H9 (cell line): ENCODE measurements at regions not wholly inside any gene's neighbourhood (a gene's known extent, or its start where the extent isn't known, plus 50 kb on each side); places are given as distances from the start of the nearest gene placed in this dataset.

ENCODE experiments used
- DNase-seq: peaks from one replicate; pipeline ENCODE4 v3.0.0-alpha.2; 2017
- H2AFZ ChIP-seq: one replicate; pipeline ENCODE4 v1.6.1; 2013; ENCODE audit warnings: mild to moderate bottlenecking, low read length, control low read depth, moderate library complexity
- H2AK5ac ChIP-seq: 2 replicates; pipeline ENCODE4 v1.6.1; 2013; ENCODE audit warnings: low read length, control low read depth, mixed read lengths; ENCODE audit not compliant: insufficient read length
- H2BK120ac ChIP-seq: one replicate; pipeline ENCODE4 v1.6.1; 2013; ENCODE audit warnings: low read depth, mild to moderate bottlenecking, low read length, control low read depth, inconsistent platforms; ENCODE audit not compliant: poor library complexity, severe bottlenecking
- H2BK12ac ChIP-seq: 2 replicates; pipeline ENCODE4 v1.6.1; 2013; ENCODE audit warnings: low read length, control low read depth, mixed read lengths, low read depth; ENCODE audit not compliant: insufficient read length
- H2BK15ac ChIP-seq: 2 replicates; pipeline ENCODE4 v1.6.1; 2013; ENCODE audit warnings: low read depth, low read length, control low read depth
- H2BK20ac ChIP-seq: one replicate; pipeline ENCODE4 v1.6.1; 2013; ENCODE audit warnings: low read depth, mild to moderate bottlenecking, low read length, control low read depth, inconsistent platforms; ENCODE audit not compliant: poor library complexity, severe bottlenecking
- H2BK5ac ChIP-seq: 2 replicates; pipeline ENCODE4 v1.6.1; 2013; ENCODE audit warnings: low read length, control low read depth, mixed read lengths; ENCODE audit not compliant: insufficient read length
- H3K14ac ChIP-seq: 2 replicates; pipeline ENCODE4 v1.6.1; 2013; ENCODE audit warnings: low read length, control low read depth; ENCODE audit not compliant: insufficient read depth
- H3K18ac ChIP-seq: 2 replicates; pipeline ENCODE4 v1.6.1; 2013; ENCODE audit warnings: low read depth, mild to moderate bottlenecking, mixed read lengths, low read length, control low read depth; ENCODE audit not compliant: insufficient read length
- H3K23ac ChIP-seq: 2 replicates; pipeline ENCODE4 v1.6.1; 2013; ENCODE audit warnings: low read length, control low read depth, mixed read lengths, low read depth; ENCODE audit not compliant: insufficient read length
- H3K23me2 ChIP-seq: 2 replicates; pipeline ENCODE4 v1.6.1; 2013; ENCODE audit warnings: low read depth, mild to moderate bottlenecking, mixed read lengths, low read length, control low read depth; ENCODE audit not compliant: insufficient read length, poor library complexity, severe bottlenecking
- H3K27ac ChIP-seq: 2 replicates; pipeline ENCODE4 v1.5.1; 2013; ENCODE audit warnings: low read length, control low read depth, mixed read lengths, low read depth; ENCODE audit not compliant: insufficient read length
- H3K27me3 ChIP-seq: 2 replicates; pipeline ENCODE4 v1.6.1; 2013; ENCODE audit warnings: low read length, control low read depth, inconsistent platforms; ENCODE audit not compliant: insufficient read depth
- H3K4ac ChIP-seq: 2 replicates; pipeline ENCODE4 v1.6.1; 2013; ENCODE audit warnings: low read depth, mild to moderate bottlenecking, control low read depth, inconsistent platforms, low read length, moderate library complexity
- H3K4me1 ChIP-seq: 2 replicates; pipeline ENCODE4 v1.6.1; 2013; ENCODE audit warnings: low read length, control low read depth, inconsistent platforms; ENCODE audit not compliant: insufficient read depth
- H3K4me2 ChIP-seq: 2 replicates; pipeline ENCODE4 v1.6.1; 2013; ENCODE audit warnings: low read length, control low read depth, mixed read lengths; ENCODE audit not compliant: insufficient read length, insufficient read depth
- H3K56ac ChIP-seq: 2 replicates; pipeline ENCODE4 v1.6.1; 2013; ENCODE audit warnings: low read depth, mild to moderate bottlenecking, mixed read lengths, low read length, control low read depth; ENCODE audit not compliant: insufficient read length
- H3K79me1 ChIP-seq: 2 replicates; pipeline ENCODE4 v1.6.1; 2013; ENCODE audit warnings: low read depth, mild to moderate bottlenecking, moderate library complexity, low read length, control low read depth, inconsistent platforms; ENCODE audit not compliant: insufficient read depth, poor library complexity, severe bottlenecking
- H3K79me2 ChIP-seq: 2 replicates; pipeline ENCODE4 v1.6.1; 2013; ENCODE audit warnings: low read length, control low read depth, inconsistent platforms; ENCODE audit not compliant: insufficient read depth
- H3K9ac ChIP-seq: 2 replicates; pipeline ENCODE4 v1.6.1; 2013; ENCODE audit warnings: low read length, control low read depth, mixed read lengths; ENCODE audit not compliant: insufficient read length; ENCODE audit errors: extremely low read depth
- H3K9me3 ChIP-seq: one replicate; pipeline ENCODE4 v1.6.1; 2013; ENCODE audit warnings: low read depth, low read length, inconsistent platforms; ENCODE audit not compliant: control insufficient read depth
- H3T11ph ChIP-seq: one replicate; pipeline ENCODE4 v1.6.1; 2013; ENCODE audit warnings: mild to moderate bottlenecking, low read length, control low read depth, inconsistent platforms
- H4K20me1 ChIP-seq: one replicate; pipeline ENCODE4 v1.6.1; 2013; ENCODE audit not compliant: control insufficient read depth, insufficient read length, insufficient read depth
- H4K5ac ChIP-seq: 2 replicates; pipeline ENCODE4 v1.6.1; 2013; ENCODE audit warnings: low read depth, mild to moderate bottlenecking, mixed read lengths, low read length, control low read depth; ENCODE audit not compliant: insufficient read length
- H4K8ac ChIP-seq: replicated peaks from 2 replicates; pipeline ENCODE4 v1.6.1; 2013; ENCODE audit warnings: low read length, control low read depth, mixed read lengths, low read depth; ENCODE audit not compliant: insufficient read length
- H4K91ac ChIP-seq: 2 replicates; pipeline ENCODE4 v1.6.1; 2013; ENCODE audit warnings: low read depth, mild to moderate bottlenecking, moderate library complexity, mixed read lengths, low read length, control low read depth; ENCODE audit not compliant: insufficient read length
- H3K27ac Mint-ChIP-seq, 3 experiments: 2 replicates in 2 of 3; 3 replicates in 1 of 3; pipeline ENCODE4 v1.8.0; 2020 to 2021; ENCODE audit warnings: mixed read lengths in 3 of 3, mild to moderate bottlenecking in 1 of 3, moderate library complexity in 1 of 3
- H3K27me3 Mint-ChIP-seq: 2 replicates; pipeline ENCODE4 v1.8.0; 2021; ENCODE audit warnings: low read depth, mild to moderate bottlenecking, moderate library complexity, mixed read lengths
- H3K36me3 Mint-ChIP-seq, 3 experiments: 2 replicates in 2 of 3; 3 replicates in 1 of 3; pipeline ENCODE4 v1.8.0; 2020 to 2021; ENCODE audit warnings: low read depth in 3 of 3, mixed read lengths in 3 of 3; ENCODE audit not compliant: insufficient read depth in 1 of 3
- H3K4me1 Mint-ChIP-seq, 2 experiments: 2 replicates each; pipeline ENCODE4 v1.8.0; 2020; ENCODE audit warnings: mixed read lengths in 2 of 2
- H3K4me3 Mint-ChIP-seq, 2 experiments: 2 replicates in 1 of 2; 3 replicates in 1 of 2; pipeline ENCODE4 v1.8.0; 2020 to 2021; ENCODE audit warnings: mild to moderate bottlenecking in 2 of 2, mixed read lengths in 2 of 2, moderate library complexity in 1 of 2
- H3K9me3 Mint-ChIP-seq, 2 experiments: 2 replicates in 1 of 2; 3 replicates in 1 of 2; pipeline ENCODE4 v1.8.0; 2020; ENCODE audit warnings: mild to moderate bottlenecking in 2 of 2, mixed read lengths in 2 of 2, moderate library complexity in 1 of 2
- CTCF ChIP-seq: fragments of 200-600 bp; sonication (generic); conservative IDR thresholded peaks from 3 replicates; pipeline ENCODE4 v1.8.0; 2021; ENCODE audit warnings: antibody characterized with exemption, mild to moderate bottlenecking
- WGBS: extraction: QIAGEN DNeasy Blood & Tissue Kit; methylation state at CpG from one replicate; pipeline ENCODE4 v1.1.7; 2013; ENCODE audit warnings: missing lambda C conversion rate, low lambda C conversion rate, mixed read lengths; ENCODE audit not compliant: insufficient read length; ENCODE audit errors: extremely low coverage; 5-methylcytosine and 5-hydroxymethylcytosine counted together

GRCh38 chr5:126373375-126374108 lies 49.7 kb upstream of the GRAMD2B start:
- H3K23me2 ChIP-seq, result no peaks in the 10 kb centered on the region
- Mint-ChIP-seq H3K36me3 (no peaks in the 10 kb centered on the region), H3K4me3 (no peak overlapping the region), H3K4me1 (peaks cover 42 to 49% of the 10 kb centered on the region in 2 experiments), H3K9me3 (no peaks in the 10 kb centered on the region), H3K27ac (no peak overlapping the region), H3K27me3 (no peaks in the 10 kb centered on the region)
- H2BK20ac ChIP-seq, result no peak overlapping the region
- no peak overlapping the region for H3K56ac ChIP-seq
- no peaks in the 10 kb centered on the region for H3K27me3 ChIP-seq
- no peak for TF ChIP-seq CTCF
- no peak overlapping the region for H3K18ac ChIP-seq
- no peak overlapping the region for H2AFZ ChIP-seq
- H3K9ac ChIP-seq, result no peak overlapping the region
- no peak overlapping the region for H3K4ac ChIP-seq
- H3K9me3 ChIP-seq, result no peaks in the 10 kb centered on the region
- no peaks in the 10 kb centered on the region for H4K20me1 ChIP-seq
- H3T11ph ChIP-seq, result no peak overlapping the region
- H4K8ac ChIP-seq, result no peak overlapping the region
- DNase-seq, result no peak
- WGBS, result no CpG with 5 or more reads among the region's 3 CpGs
- H4K5ac ChIP-seq, result no peak overlapping the region
- peaks cover 16% of the 10 kb centered on the region; the same call in 1 of the 2 replicates for H3K4me1 ChIP-seq
- no peak overlapping the region for H2BK12ac ChIP-seq
- H3K27ac ChIP-seq, result no peak overlapping the region
- no peak overlapping the region for H3K23ac ChIP-seq
- no peaks in the 10 kb centered on the region for H3K79me1 ChIP-seq
- no peak overlapping the region for H2BK120ac ChIP-seq
- no peak overlapping the region for H4K91ac ChIP-seq
- H2BK15ac ChIP-seq, result no peak overlapping the region
- no peak overlapping the region for H3K14ac ChIP-seq
- H3K79me2 ChIP-seq, result no peaks in the 10 kb centered on the region
- H2BK5ac ChIP-seq, result no peak overlapping the region
- no peak overlapping the region for H3K4me2 ChIP-seq
- H2AK5ac ChIP-seq, result no peak overlapping the region
